KBM-7 (cell line): ENCODE measurements at regions not wholly inside any gene's neighbourhood (a gene's known extent, or its start where the extent isn't known, plus 50 kb on each side); places are given as distances from the start of the nearest gene placed in this dataset.

ENCODE experiments used
- DNase-seq: peaks from one replicate; pipeline ENCODE4 v3.0.0-alpha.2; 2015
- in situ Hi-C: fragments of 300-500 bp; cut with MboI; formaldehyde crosslinking; loops from 2 replicates; pipeline ENCODE4 v1.14.3; 2020; ENCODE audit warnings: low sequenced_read_pairs, low pct_unique_long_range_greater_than_20kb, mixed read lengths

GRCh38 chr9:89554307-89555035 lies 50.3 kb upstream of the GADD45G start:
- in situ Hi-C loops, result no loop called here

DNA sequence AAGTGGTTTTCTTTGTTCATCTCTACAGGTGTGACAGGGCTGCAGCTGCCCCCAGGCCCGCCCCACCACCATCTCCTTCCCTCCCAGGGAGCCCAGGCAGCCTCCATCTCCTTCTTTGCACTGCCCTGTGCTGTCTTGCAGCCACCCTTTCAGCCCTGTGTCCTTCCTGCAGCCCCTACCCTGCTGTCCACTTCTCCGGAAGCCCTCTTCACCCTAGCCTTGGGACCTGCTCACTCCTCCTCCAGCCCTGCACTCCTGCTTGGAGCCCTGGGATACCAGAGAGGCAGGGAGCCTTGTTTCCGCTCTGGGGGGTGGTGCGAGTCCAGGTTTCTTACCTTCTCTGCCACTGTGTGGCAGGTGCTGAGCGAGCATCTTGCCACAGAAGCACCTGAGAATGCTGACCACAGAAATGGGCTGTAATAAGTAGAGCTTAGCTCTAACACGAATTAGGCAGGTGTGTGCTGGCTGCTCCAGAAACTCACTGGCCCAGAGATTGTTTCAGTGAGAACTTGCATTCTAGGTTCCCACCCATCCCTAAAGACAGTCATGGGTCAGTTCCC lies 51.3 kb upstream of the GADD45G start:
- DNase-seq, result no peak
- in situ Hi-C loops, result no loop called here

More at GRCh38 chr9:89554307-89555035, 50.3 kb upstream of the GADD45G start:
- DNase-seq, result no peak

DNA sequence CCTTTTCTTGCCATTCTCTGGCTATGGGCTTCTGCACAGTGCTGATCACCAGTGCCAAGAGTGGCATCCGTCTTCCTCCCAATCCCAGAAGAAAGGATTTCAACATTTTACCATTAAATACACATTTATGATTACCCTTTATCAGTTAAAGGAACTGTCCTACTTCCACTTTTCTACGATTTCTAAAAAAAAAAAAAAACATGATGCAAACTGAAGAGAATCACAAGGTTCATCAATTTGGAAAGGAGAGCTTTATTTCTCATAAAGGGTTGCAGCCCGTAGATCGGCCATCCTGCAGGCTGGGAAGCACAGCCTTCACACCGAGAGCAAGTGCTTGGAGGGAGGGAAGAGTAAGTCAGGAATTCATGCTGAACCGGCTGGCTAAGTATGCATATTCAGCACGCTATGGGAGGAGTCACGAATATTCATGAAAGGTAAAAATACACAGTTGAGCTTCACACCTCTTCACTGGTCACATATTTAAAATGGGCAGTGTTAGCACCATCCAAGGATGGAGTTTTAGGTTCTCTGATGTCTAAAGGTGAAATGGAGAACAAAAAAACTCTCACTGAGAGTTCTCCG lies 52.5 kb upstream of the SEMA4D start:
- in situ Hi-C loops, result no loop called here
- DNase-seq, result no peak

- peak; percentile 94 for DNase-seq
- in situ Hi-C loops, result no loop called here
Measured at GRCh38 chr9:89549031-89549644, 51.2 kb upstream of the SEMA4D start.

- no peak for DNase-seq
- in situ Hi-C loops, result no loop called here
Measured at GRCh38 chr9:89548071-89548638, 50.2 kb upstream of the SEMA4D start.
